ENCODE measurements at regions not wholly inside any gene's neighbourhood (a gene's known extent, or its start where the extent isn't known, plus 50 kb on each side); places are given as distances from the start of the nearest gene placed in this dataset.

GRCh38 chr7:145919712-145920111 lies 196.9 kb upstream of the CNTNAP2 start:
- TF ChIP-seq POLR2A (IDR thresholded peaks at IDR 0.05): no peak
- TF ChIP-seq CTCF (IDR thresholded peaks at IDR 0.05): no peak

Data from Peyer's patch (tissue), 4 donors.